Spleen (tissue), 11 donors: ENCODE measurements at regions not wholly inside any gene's neighbourhood (a gene's known extent, or its start where the extent isn't known, plus 50 kb on each side); places are given as distances from the start of the nearest gene placed in this dataset.

Experiments used
- DNase-seq: peaks from one replicate; pipeline ENCODE4 v3.0.0-alpha.2; 2020
- H3K27ac ChIP-seq, 8 donors: fragments of 200-600 bp; sonication (generic) in 7 of 8; 1 replicate in 4 of 8; 2 replicates in 4 of 8; pipeline versions ENCODE4 v1.5.0 to v1.8.0; 2016 to 2021; ENCODE audit warnings: inconsistent platforms in 4 of 8, mild to moderate bottlenecking in 4 of 8, moderate library complexity in 1 of 8
- H3K27me3 ChIP-seq, 7 donors: fragments of 200-600 bp; sonication (generic) in 6 of 7; replicated peaks in 1 of 7; 1 replicate in 4 of 7; 2 replicates in 3 of 7; pipeline versions ENCODE4 v1.5.0 to v1.8.0; 2016 to 2021; ENCODE audit warnings: inconsistent platforms in 3 of 7, mild to moderate bottlenecking in 1 of 7
- H3K36me3 ChIP-seq, 6 donors: fragments of 200-600 bp; sonication (generic) in 5 of 6; 1 replicate in 4 of 6; 2 replicates in 2 of 6; pipeline versions ENCODE4 v1.5.0 to v1.8.0; 2016 to 2021; ENCODE audit warnings: inconsistent platforms in 2 of 6
- H3K4me1 ChIP-seq, 6 donors: fragments of 200-600 bp; sonication (generic) in 5 of 6; 1 replicate in 3 of 6; 2 replicates in 3 of 6; pipeline versions ENCODE4 v1.5.0 to v1.8.0; 2016 to 2021; ENCODE audit warnings: inconsistent platforms in 3 of 6
- H3K4me3 ChIP-seq, 8 donors: fragments of 200-600 bp; sonication (generic) in 7 of 8; 1 replicate in 4 of 8; 2 replicates in 4 of 8; pipeline versions ENCODE4 v1.5.0 to v1.8.0; 2016 to 2021; ENCODE audit warnings: inconsistent platforms in 4 of 8, mild to moderate bottlenecking in 4 of 8, moderate library complexity in 2 of 8
- H3K9me3 ChIP-seq, 8 donors: fragments of 200-600 bp; sonication (generic) in 7 of 8; 1 replicate in 4 of 8; 2 replicates in 4 of 8; pipeline versions ENCODE4 v1.5.0 to v1.8.0; 2016 to 2021; ENCODE audit warnings: inconsistent platforms in 4 of 8
- POLR2A ChIP-seq, 3 donors: fragments of 450-650 bp; IDR thresholded peaks; one replicate each; pipeline ENCODE4 v1.5.1; 2017; ENCODE audit warnings: antibody characterized with exemption in 3 of 3, mild to moderate bottlenecking in 1 of 3
- POLR2AphosphoS5 ChIP-seq, 3 donors: sonication (generic); formaldehyde crosslinking; IDR thresholded peaks; one replicate each; pipeline ENCODE4 v1.5.1; 2017; ENCODE audit warnings: antibody characterized with exemption in 3 of 3
- WGBS, 5 donors: extraction: QIAGEN DNeasy Blood & Tissue Kit in 3 of 5; methylation state at CpG; one replicate each; pipeline versions ENCODE4 v1.1.5 to v1.1.7; 2013 to 2018; 5-methylcytosine and 5-hydroxymethylcytosine counted together
- intact Hi-C: fragments of 100-400 bp; cut with DNase I; formaldehyde crosslinking; loops from one replicate; pipeline ENCODE4 v1.15.0; 2023; ENCODE audit warnings: low total_unique reads
- TF ChIP-seq, protein P1 (sequence below), 11 experiments: fragments of 200-600 bp in 7 of 11; fragments of 450-650 bp in 4 of 11; sonication (generic) in 4 of 11; IDR thresholded peaks in 8 of 11; conservative IDR thresholded peaks in 3 of 11; 1 replicate in 7 of 11; 2 replicates in 4 of 11; pipeline versions ENCODE4 v1.4.0 to v1.8.0; 2016 to 2021; ENCODE audit warnings: antibody characterized with exemption in 11 of 11, inconsistent platforms in 4 of 11, mild to moderate bottlenecking in 1 of 11
- donor health status: healthy with polysubstance abuse.
- donor health status: DM: no; HTN: no; CAD: no; lungs with moderate emphysema.
- donor health status: DM: no; HTN: no; CAD: no.
- donor health status: Bipolar disorder and iron deficiency.
- donor health status: healthy.
- donor health status: DM: no; HTN: no; CAD: no.
- donor health status: DM: yes; HTN: yes; CAD: no.

DNA sequence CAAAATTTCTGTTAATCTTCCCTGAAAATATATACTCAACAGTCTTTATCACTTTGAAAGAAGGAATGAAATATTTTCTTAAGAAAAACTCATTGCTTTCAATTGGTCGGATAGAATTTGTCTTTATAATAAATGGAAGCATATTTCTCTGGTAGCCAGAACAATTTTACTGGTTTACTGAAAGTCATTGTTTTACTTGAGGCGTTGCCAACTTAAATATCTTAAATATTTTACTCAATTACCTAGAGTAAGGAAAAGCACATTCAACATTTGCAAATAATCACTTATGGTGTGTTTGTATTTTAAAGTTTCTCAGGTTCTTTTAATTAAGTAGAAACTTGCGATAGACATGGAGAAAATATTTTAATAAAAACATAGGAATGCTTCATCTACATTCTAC is 1181.7 kb downstream of the EFNA5 start:
- DNase-seq, result no peak
- Histone ChIP-seq H3K27me3 (no peaks in the 10 kb centered on the region), H3K4me1 (no peaks in the 10 kb centered on the region), H3K27ac (no peak overlapping the region), H3K9me3 (peaks cover 0 to 5% (median 0%) of the 10 kb centered on the region in 8 donors), H3K36me3 (no peaks in the 10 kb centered on the region), H3K4me3 (no peak overlapping the region)
- intact Hi-C loops, result no loop called here
- TF ChIP-seq, protein P1, sequence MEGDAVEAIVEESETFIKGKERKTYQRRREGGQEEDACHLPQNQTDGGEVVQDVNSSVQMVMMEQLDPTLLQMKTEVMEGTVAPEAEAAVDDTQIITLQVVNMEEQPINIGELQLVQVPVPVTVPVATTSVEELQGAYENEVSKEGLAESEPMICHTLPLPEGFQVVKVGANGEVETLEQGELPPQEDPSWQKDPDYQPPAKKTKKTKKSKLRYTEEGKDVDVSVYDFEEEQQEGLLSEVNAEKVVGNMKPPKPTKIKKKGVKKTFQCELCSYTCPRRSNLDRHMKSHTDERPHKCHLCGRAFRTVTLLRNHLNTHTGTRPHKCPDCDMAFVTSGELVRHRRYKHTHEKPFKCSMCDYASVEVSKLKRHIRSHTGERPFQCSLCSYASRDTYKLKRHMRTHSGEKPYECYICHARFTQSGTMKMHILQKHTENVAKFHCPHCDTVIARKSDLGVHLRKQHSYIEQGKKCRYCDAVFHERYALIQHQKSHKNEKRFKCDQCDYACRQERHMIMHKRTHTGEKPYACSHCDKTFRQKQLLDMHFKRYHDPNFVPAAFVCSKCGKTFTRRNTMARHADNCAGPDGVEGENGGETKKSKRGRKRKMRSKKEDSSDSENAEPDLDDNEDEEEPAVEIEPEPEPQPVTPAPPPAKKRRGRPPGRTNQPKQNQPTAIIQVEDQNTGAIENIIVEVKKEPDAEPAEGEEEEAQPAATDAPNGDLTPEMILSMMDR (IDR thresholded peaks at IDR 0.05 in 8 of 11, conservative IDR thresholded peaks at IDR 0.05 in 3 of 11), result no peak
- TF ChIP-seq POLR2A (IDR thresholded peaks at IDR 0.05), result no peak
- no peak for TF ChIP-seq POLR2AphosphoS5 (IDR thresholded peaks at IDR 0.05)
- 74 to 84% (median 81%) methylated on average over 3 of the region's 3 CpGs for WGBS, 5 donors

DNA sequence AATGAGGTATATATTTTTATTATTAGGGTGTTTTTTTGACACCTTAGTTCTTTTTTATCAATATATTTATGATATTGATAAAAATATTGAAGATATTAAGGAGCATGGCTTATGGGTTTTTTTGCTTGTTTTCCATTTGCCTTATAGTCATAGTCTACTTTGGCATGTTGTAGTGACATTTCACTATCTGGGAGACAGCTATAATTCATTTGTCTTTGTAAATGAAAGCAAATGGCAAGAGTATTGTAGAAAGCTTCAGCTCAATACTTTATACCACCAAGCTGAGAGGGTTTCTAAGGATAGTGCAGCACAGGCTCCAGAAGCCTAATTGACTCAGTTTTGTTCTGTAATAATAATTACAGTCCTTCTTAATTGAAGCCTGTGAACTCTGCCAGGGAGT is 1182.3 kb downstream of the EFNA5 start:
- intact Hi-C loops, result no loop called here
- H3K27ac ChIP-seq, result no peak overlapping the region
- TF ChIP-seq POLR2AphosphoS5 (IDR thresholded peaks at IDR 0.05) (no peak), POLR2A (IDR thresholded peaks at IDR 0.05) (no peak)
- TF ChIP-seq, protein P1 (IDR thresholded peaks at IDR 0.05 in 8 of 11, conservative IDR thresholded peaks at IDR 0.05 in 3 of 11), result no peak
- no peaks in the 10 kb centered on the region for H3K27me3 ChIP-seq
- H3K36me3 ChIP-seq, result no peaks in the 10 kb centered on the region
- H3K9me3 ChIP-seq, result peaks cover 0 to under 1% (median 0%) of the 10 kb centered on the region in 8 donors
- H3K4me1 ChIP-seq, result no peaks in the 10 kb centered on the region
- DNase-seq, result no peak
- no peak overlapping the region for H3K4me3 ChIP-seq

DNA sequence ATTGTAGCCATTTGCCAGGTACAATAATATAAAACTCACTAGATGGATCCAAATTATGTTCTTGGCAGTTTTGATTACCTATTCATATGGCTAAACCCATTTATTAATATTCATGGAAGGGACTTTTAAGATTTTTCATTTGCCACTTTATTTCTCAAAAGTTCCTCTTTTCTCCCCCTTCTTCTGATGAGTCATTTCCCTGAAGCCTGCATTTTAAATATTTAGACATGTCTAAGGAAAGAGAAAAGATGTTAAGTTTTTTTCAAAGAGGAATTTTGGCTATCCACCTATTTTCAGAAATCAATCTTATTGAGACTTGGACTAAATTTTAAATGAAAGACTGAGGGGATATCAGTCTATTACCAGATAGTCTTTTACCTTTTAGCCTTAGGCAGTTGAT is 1189.4 kb downstream of the EFNA5 start:
- Histone ChIP-seq H3K9me3 (peaks cover 0 to 7% (median 0%) of the 10 kb centered on the region in 8 donors), H3K4me1 (no peaks in the 10 kb centered on the region), H3K36me3 (no peaks in the 10 kb centered on the region), H3K27ac (no peak overlapping the region), H3K4me3 (no peak overlapping the region), H3K27me3 (no peaks in the 10 kb centered on the region)
- TF ChIP-seq, protein P1 (IDR thresholded peaks at IDR 0.05 in 8 of 11, conservative IDR thresholded peaks at IDR 0.05 in 3 of 11), result no peak
- TF ChIP-seq POLR2A (IDR thresholded peaks at IDR 0.05) (no peak), POLR2AphosphoS5 (IDR thresholded peaks at IDR 0.05) (no peak)
- intact Hi-C loops, result no loop called here
- no peak for DNase-seq

DNA sequence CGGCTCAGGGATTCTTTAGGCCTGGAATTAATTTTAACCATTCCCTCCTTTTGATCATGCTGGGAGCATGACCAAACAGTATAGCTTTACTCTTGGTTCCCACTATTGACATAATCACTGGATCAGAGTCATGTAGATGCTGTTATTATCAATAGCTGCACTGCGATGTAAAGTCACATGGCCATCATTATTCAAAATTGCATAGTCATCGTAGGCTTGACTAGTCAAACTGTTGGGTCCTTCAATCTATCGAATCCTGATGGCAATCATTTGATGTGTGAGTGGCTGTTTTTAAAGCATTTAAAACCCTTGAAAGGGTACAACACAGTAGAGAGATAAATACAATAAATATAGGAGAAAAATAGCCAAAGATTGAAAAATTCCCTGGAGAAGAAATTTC is 1194.1 kb downstream of the EFNA5 start:
- 85 to 89% (median 88%) methylated on average over 4 of the region's 4 CpGs for WGBS, 5 donors
- intact Hi-C loops, result no loop called here
- Histone ChIP-seq H3K9me3 (no peaks in the 10 kb centered on the region), H3K4me3 (no peak overlapping the region), H3K36me3 (no peaks in the 10 kb centered on the region), H3K4me1 (no peaks in the 10 kb centered on the region), H3K27me3 (no peaks in the 10 kb centered on the region), H3K27ac (no peak overlapping the region)
- TF ChIP-seq POLR2AphosphoS5 (IDR thresholded peaks at IDR 0.05) (no peak), POLR2A (IDR thresholded peaks at IDR 0.05) (no peak)
- TF ChIP-seq, protein P1 (IDR thresholded peaks at IDR 0.05 in 8 of 11, conservative IDR thresholded peaks at IDR 0.05 in 3 of 11), result no peak
- no peak for DNase-seq
